Breast epithelium (tissue), 4 donors: ENCODE measurements at regions not wholly inside any gene's neighbourhood (a gene's known extent, or its start where the extent isn't known, plus 50 kb on each side); places are given as distances from the start of the nearest gene placed in this dataset.

Source experiments
- DNase-seq, 2 donors: peaks; one replicate each; pipeline ENCODE4 v3.0.0-alpha.2; 2019; ENCODE audit warnings: low spot score in 2 of 2
- H3K27ac ChIP-seq, 2 donors: fragments of 200-600 bp; sonication (generic) in 1 of 2; one replicate each; pipeline ENCODE4 v1.5.1; 2016 to 2019; ENCODE audit warnings: mild to moderate bottlenecking in 1 of 2
- H3K27me3 ChIP-seq, 2 donors: fragments of 200-600 bp; sonication (generic) in 1 of 2; one replicate each; pipeline versions ENCODE4 v1.5.1 to v1.6.0; 2017 to 2019; ENCODE audit warnings: control low read depth in 1 of 2, mild to moderate bottlenecking in 1 of 2
- H3K36me3 ChIP-seq: fragments of 200-600 bp; one replicate; pipeline ENCODE4 v1.5.1; 2019
- H3K4me1 ChIP-seq, 2 donors: fragments of 200-600 bp; sonication (generic); one replicate each; pipeline ENCODE4 v1.5.1; 2016 to 2019; ENCODE audit warnings: control low read depth in 1 of 2
- H3K4me3 ChIP-seq, 3 donors: fragments of 200-600 bp; sonication (generic); 1 replicate in 2 of 3; 2 replicates in 1 of 3; pipeline ENCODE4 v1.5.1; 2016 to 2019; ENCODE audit warnings: mild to moderate bottlenecking in 3 of 3, moderate library complexity in 2 of 3
- H3K9me3 ChIP-seq, 2 donors: fragments of 200-600 bp; sonication (generic) in 1 of 2; one replicate each; pipeline ENCODE4 v1.5.1; 2016 to 2019; ENCODE audit warnings: control low read depth in 1 of 2
- POLR2A ChIP-seq: fragments of 450-650 bp; IDR thresholded peaks from one replicate; pipeline ENCODE4 v1.6.1; 2016; ENCODE audit warnings: antibody characterized with exemption, mild to moderate bottlenecking, moderate library complexity
- POLR2AphosphoS5 ChIP-seq, 3 donors: sonication (generic); formaldehyde crosslinking; IDR thresholded peaks; one replicate each; pipeline ENCODE4 v1.6.1; 2017; ENCODE audit warnings: antibody characterized with exemption in 3 of 3
- intact Hi-C: fragments of 100-400 bp; cut with DNase I; formaldehyde crosslinking; loops from one replicate; pipeline ENCODE4 v1.15.1; 2023; ENCODE audit warnings: low total_unique reads
- TF ChIP-seq, protein P1 (sequence below), 3 donors: fragments of 450-650 bp; IDR thresholded peaks; one replicate each; pipeline ENCODE4 v1.5.1; 2016 to 2017; ENCODE audit warnings: antibody characterized with exemption in 3 of 3, mild to moderate bottlenecking in 3 of 3, moderate library complexity in 3 of 3

DNA sequence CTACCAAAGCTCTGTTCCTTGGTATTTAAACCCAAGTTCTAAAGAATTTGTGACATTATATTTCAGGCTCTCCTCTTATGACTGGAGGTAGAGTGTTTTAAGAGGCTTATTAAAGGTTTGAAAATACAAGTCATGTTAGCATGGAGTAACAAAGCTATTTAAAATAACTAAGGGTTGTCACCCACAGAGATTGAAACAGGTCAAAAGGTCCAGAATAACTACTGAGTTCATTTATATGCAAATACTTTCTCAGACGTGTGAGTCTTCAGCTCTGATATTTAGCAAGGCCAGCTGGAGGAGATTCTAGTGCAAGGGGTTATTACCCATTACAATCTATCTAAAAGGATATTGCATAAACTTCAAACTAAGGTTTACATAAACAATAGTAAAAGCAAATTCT lies 1538.8 kb upstream of the CDH8 start:
- TF ChIP-seq POLR2A (no peak), POLR2AphosphoS5 (IDR thresholded peaks at IDR 0.05) (no peak)
- TF ChIP-seq, protein P1, sequence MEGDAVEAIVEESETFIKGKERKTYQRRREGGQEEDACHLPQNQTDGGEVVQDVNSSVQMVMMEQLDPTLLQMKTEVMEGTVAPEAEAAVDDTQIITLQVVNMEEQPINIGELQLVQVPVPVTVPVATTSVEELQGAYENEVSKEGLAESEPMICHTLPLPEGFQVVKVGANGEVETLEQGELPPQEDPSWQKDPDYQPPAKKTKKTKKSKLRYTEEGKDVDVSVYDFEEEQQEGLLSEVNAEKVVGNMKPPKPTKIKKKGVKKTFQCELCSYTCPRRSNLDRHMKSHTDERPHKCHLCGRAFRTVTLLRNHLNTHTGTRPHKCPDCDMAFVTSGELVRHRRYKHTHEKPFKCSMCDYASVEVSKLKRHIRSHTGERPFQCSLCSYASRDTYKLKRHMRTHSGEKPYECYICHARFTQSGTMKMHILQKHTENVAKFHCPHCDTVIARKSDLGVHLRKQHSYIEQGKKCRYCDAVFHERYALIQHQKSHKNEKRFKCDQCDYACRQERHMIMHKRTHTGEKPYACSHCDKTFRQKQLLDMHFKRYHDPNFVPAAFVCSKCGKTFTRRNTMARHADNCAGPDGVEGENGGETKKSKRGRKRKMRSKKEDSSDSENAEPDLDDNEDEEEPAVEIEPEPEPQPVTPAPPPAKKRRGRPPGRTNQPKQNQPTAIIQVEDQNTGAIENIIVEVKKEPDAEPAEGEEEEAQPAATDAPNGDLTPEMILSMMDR (IDR thresholded peaks at IDR 0.05), result no peak

DNA sequence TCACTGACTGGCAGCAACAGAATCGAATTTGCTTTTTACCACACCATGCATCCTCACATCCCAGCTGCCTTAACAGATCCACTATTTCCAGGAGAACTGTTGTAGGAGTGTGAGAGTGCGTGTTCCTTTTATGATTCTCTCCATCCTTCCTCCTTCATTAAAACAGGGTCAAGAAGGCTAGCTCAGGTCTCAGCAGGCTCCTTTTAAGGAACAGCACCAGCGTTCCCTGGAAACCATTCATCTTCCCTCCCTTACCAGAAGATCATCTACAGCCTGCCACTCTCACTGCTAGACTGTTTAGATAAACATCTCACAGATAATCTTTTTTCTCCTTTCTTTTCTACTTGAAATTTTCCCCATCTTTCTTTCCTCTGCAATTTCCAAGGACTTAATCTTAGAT lies 1531.9 kb upstream of the CDH8 start:
- Histone ChIP-seq H3K36me3 (no peaks in the 10 kb centered on the region), H3K27me3 (no peaks in the 10 kb centered on the region), H3K9me3 (no peaks in the 10 kb centered on the region), H3K27ac (no peak overlapping the region), H3K4me1 (no peaks in the 10 kb centered on the region), H3K4me3 (no peak overlapping the region)
- DNase-seq, result no peak
- intact Hi-C loops, result loop anchor here (5.0 kb wide), 1 partner anchor 521 kb away; no protein-coding TSS in a partner anchor
- TF ChIP-seq POLR2AphosphoS5 (IDR thresholded peaks at IDR 0.05), result no peak

More for the DNA sequence above, 1538.8 kb upstream of the CDH8 start:
- H3K36me3 ChIP-seq, result no peaks in the 10 kb centered on the region
- DNase-seq, result no peak
- H3K4me1 ChIP-seq, result no peaks in the 10 kb centered on the region
- intact Hi-C loops, result no loop called here
- no peak overlapping the region for H3K4me3 ChIP-seq
- no peaks in the 10 kb centered on the region for H3K27me3 ChIP-seq
- H3K27ac ChIP-seq, result no peak overlapping the region
- no peaks in the 10 kb centered on the region for H3K9me3 ChIP-seq

DNA sequence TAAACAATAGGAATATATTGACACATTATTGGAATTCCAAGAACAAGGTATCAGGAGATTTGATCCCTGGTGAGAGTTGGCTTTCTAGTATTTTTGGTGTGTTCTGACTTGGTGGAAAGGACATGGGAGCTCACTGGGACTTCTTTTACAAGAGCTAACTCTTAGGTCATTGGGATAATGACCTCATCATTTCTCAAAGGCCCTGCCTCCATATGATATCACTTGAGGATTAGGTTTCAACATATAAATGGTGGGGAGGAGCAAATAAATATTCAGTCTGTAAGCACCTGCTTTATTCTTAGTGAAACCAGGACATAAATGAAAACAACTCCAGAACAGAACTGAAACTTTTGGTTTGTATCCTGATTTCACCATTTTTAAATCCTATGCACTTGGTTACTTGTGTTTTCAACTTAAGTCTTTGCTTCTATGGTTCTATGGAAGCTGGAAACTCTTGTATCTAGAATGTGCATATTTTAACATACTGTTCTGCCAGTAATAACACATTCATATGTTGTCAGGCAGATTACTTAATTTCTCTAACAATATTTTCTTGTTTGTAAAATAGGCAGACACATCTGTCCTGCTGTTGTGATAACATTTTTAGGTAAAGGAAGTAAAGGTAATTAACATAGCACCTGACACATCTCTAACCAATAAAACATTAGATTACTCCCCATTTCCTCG lies 1527.7 kb upstream of the CDH8 start:
- Histone ChIP-seq H3K27ac (no peak overlapping the region), H3K4me1 (no peaks in the 10 kb centered on the region), H3K27me3 (no peaks in the 10 kb centered on the region), H3K9me3 (peaks cover 0 to 7% of the 10 kb centered on the region in 2 donors), H3K4me3 (no peak overlapping the region), H3K36me3 (no peaks in the 10 kb centered on the region)
- no peak for TF ChIP-seq POLR2A
- TF ChIP-seq POLR2AphosphoS5 (IDR thresholded peaks at IDR 0.05), result no peak
- TF ChIP-seq, protein P1 (IDR thresholded peaks at IDR 0.05), result no peak
- DNase-seq, result no peak
- intact Hi-C loops, result no loop called here

DNA sequence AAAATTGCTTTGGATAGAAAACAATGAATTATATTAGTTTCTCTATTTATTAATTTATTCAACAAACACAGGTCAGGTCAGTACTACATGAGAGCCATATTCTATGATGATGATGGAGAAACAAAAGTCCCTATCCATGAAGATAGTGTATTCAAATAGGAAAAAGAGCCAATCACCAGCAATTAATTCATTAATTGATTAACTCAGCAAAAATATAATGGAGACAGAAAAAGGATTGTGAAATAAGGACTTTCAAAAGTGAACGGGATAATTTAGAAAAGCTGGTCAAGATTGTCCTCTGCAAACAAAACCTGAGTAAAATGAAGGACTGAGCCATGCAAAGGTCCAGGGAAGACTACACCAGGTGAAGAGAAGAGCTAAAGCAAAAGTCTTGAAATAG lies 1517.7 kb upstream of the CDH8 start:
- no peak for TF ChIP-seq POLR2AphosphoS5 (IDR thresholded peaks at IDR 0.05)
- TF ChIP-seq, protein P1 (IDR thresholded peaks at IDR 0.05), result no peak
- H3K36me3 ChIP-seq, result no peaks in the 10 kb centered on the region
- no peak overlapping the region for H3K27ac ChIP-seq
- no peaks in the 10 kb centered on the region for H3K4me1 ChIP-seq
- DNase-seq, result no peak
- H3K9me3 ChIP-seq, result no peaks in the 10 kb centered on the region
- no peaks in the 10 kb centered on the region for H3K27me3 ChIP-seq
- no peak overlapping the region for H3K4me3 ChIP-seq
- intact Hi-C loops, result no loop called here

DNA sequence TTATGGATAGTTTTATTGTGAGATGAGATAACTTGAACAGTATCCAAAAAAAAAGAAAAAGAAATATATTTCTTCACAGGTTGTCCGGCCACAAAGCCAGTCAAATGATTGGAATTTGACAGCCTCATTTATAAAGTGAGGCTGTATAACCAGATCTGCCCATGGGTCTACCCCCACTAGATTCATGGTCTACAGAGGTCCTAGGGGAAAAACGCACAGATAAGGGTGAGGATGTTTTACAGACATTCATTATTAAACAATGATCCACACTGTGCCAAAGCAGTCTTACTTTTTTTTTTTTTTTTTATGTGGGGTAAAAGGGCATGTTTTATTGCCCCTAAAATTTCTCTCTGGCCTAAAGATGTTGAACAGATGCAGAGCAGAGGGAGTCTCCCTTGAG lies 1503.0 kb upstream of the CDH8 start:
- Histone ChIP-seq H3K4me1 (no peaks in the 10 kb centered on the region), H3K36me3 (no peaks in the 10 kb centered on the region), H3K4me3 (no peak overlapping the region), H3K27ac (no peak overlapping the region), H3K27me3 (no peaks in the 10 kb centered on the region), H3K9me3 (no peaks in the 10 kb centered on the region)
- DNase-seq, result no peak
- TF ChIP-seq POLR2AphosphoS5 (IDR thresholded peaks at IDR 0.05) (no peak), POLR2A (no peak)
- TF ChIP-seq, protein P1 (IDR thresholded peaks at IDR 0.05), result no peak
- intact Hi-C loops, result no loop called here

DNA sequence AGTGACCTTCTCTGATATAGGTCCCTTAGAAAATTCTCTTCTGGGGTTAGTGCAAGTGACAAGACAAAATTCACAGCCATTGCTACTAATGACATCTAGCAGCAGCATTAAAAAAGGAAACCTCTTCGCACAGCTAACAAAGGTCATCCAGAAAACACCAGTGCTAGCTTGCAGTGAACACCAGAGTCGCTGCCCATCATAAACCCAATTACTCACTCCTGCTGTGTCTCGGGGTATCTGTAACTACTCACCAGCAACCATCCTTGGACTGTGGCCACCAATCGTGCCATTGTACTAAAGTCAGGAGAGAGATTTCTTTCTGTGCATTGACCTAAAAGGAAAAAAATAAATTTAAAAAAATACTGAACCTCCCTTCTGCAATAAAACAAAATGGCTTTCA lies 1494.7 kb upstream of the CDH8 start:
- H3K4me3 ChIP-seq, result no peak overlapping the region
- TF ChIP-seq, protein P1 (IDR thresholded peaks at IDR 0.05), result no peak
- TF ChIP-seq POLR2A, result no peak
- no peak for TF ChIP-seq POLR2AphosphoS5 (IDR thresholded peaks at IDR 0.05)
- intact Hi-C loops, result no loop called here
- H3K4me1 ChIP-seq, result no peaks in the 10 kb centered on the region
- H3K27ac ChIP-seq, result no peak overlapping the region
- no peak for DNase-seq
- peaks cover 0 to 11% of the 10 kb centered on the region in 2 donors for H3K9me3 ChIP-seq
- no peaks in the 10 kb centered on the region for H3K36me3 ChIP-seq
- H3K27me3 ChIP-seq, result no peaks in the 10 kb centered on the region
